ENCODE measurements at regions not wholly inside any gene's neighbourhood (a gene's known extent, or its start where the extent isn't known, plus 50 kb on each side); places are given as distances from the start of the nearest gene placed in this dataset.

GRCh38 chr13:103273825-103274224 lies 207.6 kb upstream of the SLC10A2 start:
- DNase-seq = no peak

- DNase-seq = no peak
Measured at GRCh38 chr13:103272770-103273169, 206.6 kb upstream of the SLC10A2 start.

GRCh38 chr13:103263448-103263847 lies 197.2 kb upstream of the SLC10A2 start:
- no peak for DNase-seq

- DNase-seq = no peak
Measured at GRCh38 chr13:103255587-103256301, 189.5 kb upstream of the SLC10A2 start.

- no peak for DNase-seq
Measured at GRCh38 chr13:103250071-103250470, 183.9 kb upstream of the SLC10A2 start.

GRCh38 chr13:103246581-103247200 lies 180.5 kb upstream of the SLC10A2 start:
- no peak for DNase-seq

GRCh38 chr13:103243495-103243894 lies 177.3 kb upstream of the SLC10A2 start:
- DNase-seq = no peak

GRCh38 chr13:103238441-103238840 lies 172.2 kb upstream of the SLC10A2 start:
- no peak for DNase-seq

GRCh38 chr13:103236213-103236612 lies 170.0 kb upstream of the SLC10A2 start:
- DNase-seq = no peak

- DNase-seq = no peak
Measured at GRCh38 chr13:103229674-103230073, 163.5 kb upstream of the SLC10A2 start.

- DNase-seq = no peak
Measured at GRCh38 chr13:103224804-103225203, 158.6 kb upstream of the SLC10A2 start.

GRCh38 chr13:103222683-103223082 lies 156.5 kb upstream of the SLC10A2 start:
- no peak for DNase-seq

GRCh38 chr13:103218253-103218652 lies 152.0 kb upstream of the SLC10A2 start:
- no peak for DNase-seq

- DNase-seq = no peak
Measured at GRCh38 chr13:103213152-103213551, 146.9 kb upstream of the SLC10A2 start.

- DNase-seq = no peak
Measured at GRCh38 chr13:103210348-103210747, 144.1 kb upstream of the SLC10A2 start.

GRCh38 chr13:103203735-103204330 lies 137.6 kb upstream of the SLC10A2 start:
- no peak for DNase-seq

- no peak for DNase-seq
Measured at GRCh38 chr13:103200118-103200885, 134.1 kb upstream of the SLC10A2 start.

GRCh38 chr13:103199380-103200088 lies 133.3 kb upstream of the SLC10A2 start:
- DNase-seq = no peak

- no peak for DNase-seq
Measured at GRCh38 chr13:103196356-103196755, 130.1 kb upstream of the SLC10A2 start.

GRCh38 chr13:103195762-103196161 lies 129.5 kb upstream of the SLC10A2 start:
- no peak for DNase-seq

GRCh38 chr13:103194871-103195270 lies 128.7 kb upstream of the SLC10A2 start:
- DNase-seq = no peak

- DNase-seq = no peak
Measured at GRCh38 chr13:103192511-103193135, 126.4 kb upstream of the SLC10A2 start.

All from hippocampal formation (tissue), 2 donors.